ENCODE measurements at regions not wholly inside any gene's neighbourhood (a gene's known extent, or its start where the extent isn't known, plus 50 kb on each side); places are given as distances from the start of the nearest gene placed in this dataset.
"Not testable (repeated sequence)": the region's sequence is repeated elsewhere in the genome, so short reads cannot be mapped to it uniquely, and the experiment has no call there.

DNA sequence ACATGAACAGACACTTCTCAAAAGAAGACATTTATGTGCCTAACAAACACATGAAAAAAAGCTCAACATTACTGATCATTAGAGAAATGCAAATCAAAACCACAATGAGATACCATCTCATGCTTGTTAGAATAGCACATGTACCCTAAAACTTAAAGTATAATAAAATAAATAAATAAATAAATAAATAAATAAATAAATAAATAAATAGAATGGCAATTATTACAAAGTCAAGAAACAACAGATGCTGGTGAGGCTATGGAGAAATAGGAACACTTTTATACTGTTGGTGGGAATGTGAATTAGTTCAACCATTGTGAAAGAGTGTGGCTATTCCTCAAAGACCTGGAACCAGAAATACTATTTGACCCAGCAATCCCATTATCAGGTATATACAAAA, 970.6 kb downstream of the NR2F1-AS1 start:
- H3K4me3 Mint-ChIP-seq; H3K27me3 Mint-ChIP-seq; H3K4me1 Mint-ChIP-seq (ENCODE audit: low read depth); H3K9me3 Mint-ChIP-seq; H3K27ac Mint-ChIP-seq; H3K36me3 Mint-ChIP-seq (ENCODE audit: low read depth): not testable (repeated sequence)

DNA sequence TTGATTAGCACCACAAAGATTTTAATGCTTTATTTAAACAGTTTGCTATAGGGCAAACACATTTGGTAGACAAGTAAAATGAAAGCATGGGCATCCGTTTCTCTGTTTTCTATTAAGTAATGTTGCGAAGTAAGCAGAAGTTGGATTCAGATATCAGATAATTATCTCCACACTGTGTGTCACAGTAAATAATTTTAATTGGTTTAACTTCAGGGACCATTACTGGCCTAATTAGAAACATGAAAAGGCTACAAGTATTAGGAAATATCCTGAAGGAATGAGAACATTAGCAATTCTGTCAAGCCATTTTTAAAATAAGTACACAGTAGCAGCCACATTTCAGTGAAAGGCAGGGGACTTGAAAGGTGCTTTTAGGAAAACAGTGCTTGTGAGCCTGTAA, 975.4 kb downstream of the NR2F1-AS1 start:
- Mint-ChIP-seq H3K4me1 (ENCODE audit: low read depth) (no peaks in the 10 kb centered on the region), H3K4me3 (no peak overlapping the region), H3K9me3 (peaks cover 4% of the 10 kb centered on the region), H3K27ac (no peak overlapping the region), H3K27me3 (no peaks in the 10 kb centered on the region), H3K36me3 (ENCODE audit: low read depth) (no peaks in the 10 kb centered on the region)

DNA sequence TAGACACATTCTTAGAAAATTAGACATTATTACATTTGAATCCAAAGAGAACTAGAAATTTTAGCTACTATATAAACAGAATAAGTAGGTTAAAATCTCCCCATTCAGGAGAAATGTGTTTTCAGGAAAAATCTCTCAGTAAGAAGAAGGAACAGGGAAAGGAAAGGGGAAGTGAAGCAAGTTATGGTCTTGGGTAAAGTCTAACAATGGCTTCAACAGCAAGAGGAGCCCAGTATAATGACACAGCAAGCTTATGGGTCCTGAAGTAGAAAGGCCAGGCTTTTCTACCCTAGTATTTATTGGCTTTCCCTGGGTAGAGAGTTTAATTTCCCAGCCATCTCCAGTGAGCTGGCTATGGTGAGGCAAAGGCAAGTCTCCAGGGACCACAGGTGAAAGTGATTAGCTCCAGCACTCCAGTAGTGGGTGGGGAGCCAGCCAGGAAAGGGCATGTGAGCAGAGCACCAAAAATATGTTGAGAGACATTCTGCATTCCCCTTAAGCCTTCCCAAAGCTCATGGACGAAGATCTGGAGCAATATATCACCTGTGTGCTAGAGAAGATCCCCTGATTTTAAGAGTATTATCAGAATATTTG, 981.7 kb downstream of the NR2F1-AS1 start:
- H3K4me3 Mint-ChIP-seq: no peak overlapping the region

DNA sequence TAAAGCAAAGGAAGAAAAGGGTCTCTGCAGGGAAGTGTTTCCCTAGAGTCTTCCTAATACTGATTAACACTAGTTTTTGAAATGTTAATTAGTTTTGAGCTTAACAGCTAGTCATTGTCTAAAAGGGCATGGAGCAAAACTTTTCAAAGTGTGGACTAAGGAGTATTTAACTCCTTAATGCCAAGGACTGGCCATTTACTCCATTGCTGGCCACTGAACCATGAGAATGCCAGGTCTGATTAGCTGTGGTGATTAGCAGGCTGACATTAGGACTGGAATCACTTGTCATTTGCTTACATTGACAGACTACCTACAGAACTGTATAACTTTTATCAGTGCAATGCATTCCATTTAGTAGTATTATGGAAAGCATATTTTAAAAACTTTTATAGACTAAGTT, 987.0 kb downstream of the NR2F1-AS1 start:
- no peak overlapping the region for H3K27ac Mint-ChIP-seq
- no peak overlapping the region for H3K4me3 Mint-ChIP-seq
- peaks cover 8% of the 10 kb centered on the region for H3K9me3 Mint-ChIP-seq
- no peaks in the 10 kb centered on the region for H3K4me1 Mint-ChIP-seq (ENCODE audit: low read depth)
- H3K36me3 Mint-ChIP-seq (ENCODE audit: low read depth): no peaks in the 10 kb centered on the region
- no peaks in the 10 kb centered on the region for H3K27me3 Mint-ChIP-seq

More for the DNA sequence above, 981.7 kb downstream of the NR2F1-AS1 start:
- no peaks in the 10 kb centered on the region for H3K4me1 Mint-ChIP-seq (ENCODE audit: low read depth)
- H3K36me3 Mint-ChIP-seq (ENCODE audit: low read depth): no peaks in the 10 kb centered on the region
- H3K9me3 Mint-ChIP-seq: peaks cover 16% of the 10 kb centered on the region
- no peaks in the 10 kb centered on the region for H3K27me3 Mint-ChIP-seq
- H3K27ac Mint-ChIP-seq: no peak overlapping the region

DNA sequence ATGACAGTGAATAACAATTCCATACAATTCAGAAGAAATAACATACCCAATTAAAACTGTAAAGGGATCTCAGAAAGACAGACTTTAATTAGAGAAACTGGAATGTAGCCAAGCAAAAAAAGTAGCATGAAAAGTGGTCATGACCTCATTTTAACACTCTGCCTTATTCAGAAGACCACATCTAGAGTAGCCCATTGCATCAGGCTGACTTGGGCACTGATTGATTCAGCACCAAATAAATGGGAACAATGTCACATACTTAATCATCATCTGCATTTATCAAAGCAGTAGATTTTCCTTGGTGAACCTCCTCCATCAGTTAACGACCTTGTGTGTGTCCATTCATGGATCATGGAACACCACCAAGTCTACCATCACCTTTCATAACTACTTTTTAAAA, 992.1 kb downstream of the NR2F1-AS1 start:
- H3K27ac Mint-ChIP-seq: no peak overlapping the region
- no peaks in the 10 kb centered on the region for H3K4me1 Mint-ChIP-seq (ENCODE audit: low read depth)
- no peaks in the 10 kb centered on the region for H3K36me3 Mint-ChIP-seq (ENCODE audit: low read depth)
- H3K4me3 Mint-ChIP-seq: no peak overlapping the region
- H3K27me3 Mint-ChIP-seq: no peaks in the 10 kb centered on the region
- H3K9me3 Mint-ChIP-seq: peaks cover 3% of the 10 kb centered on the region

DNA sequence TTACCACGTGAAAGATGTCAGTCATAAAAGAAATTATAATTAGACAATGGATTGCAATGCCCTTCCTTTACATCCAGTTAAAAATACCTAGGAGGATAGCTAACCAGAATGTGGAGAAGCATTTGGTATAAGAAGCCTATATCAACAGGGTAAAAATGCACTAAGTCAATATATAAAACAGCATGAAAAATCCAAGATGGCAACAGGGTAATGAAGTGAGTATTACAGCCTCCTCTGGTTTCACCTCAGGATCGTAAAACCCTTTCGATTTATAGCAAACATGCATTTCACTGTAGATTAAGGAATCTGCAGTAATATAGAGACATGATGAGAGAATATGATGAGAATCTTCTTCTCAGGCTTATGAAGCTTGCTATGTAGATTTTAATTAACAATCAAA, 999.3 kb downstream of the NR2F1-AS1 start:
- Mint-ChIP-seq H3K36me3 (ENCODE audit: low read depth) (no peaks in the 10 kb centered on the region), H3K27ac (no peak overlapping the region), H3K4me1 (ENCODE audit: low read depth) (no peaks in the 10 kb centered on the region), H3K4me3 (no peak overlapping the region), H3K9me3 (peaks cover 6% of the 10 kb centered on the region), H3K27me3 (no peaks in the 10 kb centered on the region)

DNA sequence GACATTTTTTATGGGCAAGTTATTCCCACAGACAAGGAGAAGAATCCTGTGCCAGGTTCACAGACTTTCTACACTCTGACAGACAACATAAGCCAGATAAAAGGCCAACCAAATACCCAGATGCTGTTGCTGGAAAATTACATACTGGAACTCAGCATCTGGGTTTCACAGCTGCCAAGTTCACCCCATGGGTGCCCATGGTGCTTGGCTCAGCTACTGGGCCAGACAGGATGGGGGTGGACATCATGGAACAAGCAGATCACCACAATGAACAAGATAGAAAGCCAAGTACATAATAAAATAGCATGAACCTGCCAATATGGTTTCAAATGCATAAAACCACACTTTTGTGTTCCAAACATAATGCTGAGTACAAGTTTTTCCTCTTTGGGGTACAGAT, 999.8 kb downstream of the NR2F1-AS1 start:
- Mint-ChIP-seq H3K36me3 (ENCODE audit: low read depth) (no peaks in the 10 kb centered on the region), H3K4me3 (no peak overlapping the region), H3K9me3 (peaks cover 6% of the 10 kb centered on the region), H3K27ac (no peak overlapping the region), H3K27me3 (no peaks in the 10 kb centered on the region), H3K4me1 (ENCODE audit: low read depth) (no peaks in the 10 kb centered on the region)

DNA sequence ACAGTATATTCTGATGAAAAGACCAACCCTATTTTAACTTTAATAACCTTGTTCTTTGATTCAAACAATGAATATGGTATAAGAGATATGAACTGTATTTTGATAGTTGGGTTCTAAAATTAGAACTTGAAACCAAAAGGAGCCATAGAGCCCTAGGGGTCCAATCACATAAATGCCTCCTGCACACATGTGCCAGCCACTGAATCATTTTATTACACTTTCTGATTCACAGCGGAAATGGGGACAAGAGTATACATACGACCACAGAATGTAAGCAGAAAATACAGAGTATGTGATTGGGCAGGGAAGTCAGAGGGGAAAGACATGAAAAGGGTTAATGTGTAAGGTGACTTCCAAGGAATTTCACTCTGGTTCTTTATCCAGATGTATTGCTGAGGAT, 1000.2 kb downstream of the NR2F1-AS1 start:
- Mint-ChIP-seq H3K9me3 (peaks cover 6% of the 10 kb centered on the region), H3K4me1 (ENCODE audit: low read depth) (no peaks in the 10 kb centered on the region), H3K27ac (no peak overlapping the region), H3K27me3 (no peaks in the 10 kb centered on the region), H3K4me3 (no peak overlapping the region), H3K36me3 (ENCODE audit: low read depth) (no peaks in the 10 kb centered on the region)

DNA sequence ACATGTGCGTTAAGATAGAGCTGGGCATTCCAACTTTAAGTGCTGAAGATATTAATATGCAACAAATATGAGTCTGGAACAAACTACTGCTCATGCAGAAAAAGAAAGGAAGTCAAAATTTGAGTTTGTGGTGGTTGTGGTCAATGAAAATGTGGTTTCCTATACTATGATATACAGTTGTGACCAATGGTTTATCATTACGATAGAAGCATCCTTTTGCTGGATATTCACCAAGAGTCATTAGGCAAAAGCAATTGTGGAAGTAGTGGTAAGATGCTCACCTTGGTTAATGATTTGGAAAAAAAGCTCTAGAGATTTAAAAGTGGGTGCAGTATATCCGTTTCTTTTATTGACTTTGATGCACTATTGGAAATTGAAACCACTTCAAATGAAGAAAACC, 1007.0 kb downstream of the NR2F1-AS1 start:
- no peak overlapping the region for H3K4me3 Mint-ChIP-seq
- no peaks in the 10 kb centered on the region for H3K4me1 Mint-ChIP-seq (ENCODE audit: low read depth)
- H3K9me3 Mint-ChIP-seq: no peaks in the 10 kb centered on the region
- no peaks in the 10 kb centered on the region for H3K27me3 Mint-ChIP-seq
- no peaks in the 10 kb centered on the region for H3K36me3 Mint-ChIP-seq (ENCODE audit: low read depth)
- no peak overlapping the region for H3K27ac Mint-ChIP-seq

DNA sequence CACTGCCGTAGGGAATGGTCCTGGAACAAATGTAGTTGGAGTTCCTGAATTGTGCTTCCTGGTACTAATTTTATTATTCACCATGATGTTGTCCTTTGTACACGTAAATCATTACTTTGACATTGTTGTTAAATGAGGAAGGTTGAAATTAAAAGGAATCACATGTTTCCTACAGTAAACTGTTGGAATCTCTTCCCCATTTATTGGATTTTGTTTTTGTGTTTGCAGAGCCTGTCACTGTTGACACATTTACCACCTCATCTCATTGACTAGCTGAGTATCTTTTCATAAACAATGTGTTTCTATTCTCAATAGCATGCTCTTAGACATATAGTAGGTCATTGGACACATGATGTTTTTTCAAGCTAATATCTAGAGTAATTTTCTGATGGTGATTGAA, 1012.5 kb downstream of the NR2F1-AS1 start:
- Mint-ChIP-seq H3K4me1 (ENCODE audit: low read depth) (no peaks in the 10 kb centered on the region), H3K4me3 (no peak overlapping the region), H3K27ac (no peak overlapping the region), H3K9me3 (no peaks in the 10 kb centered on the region), H3K36me3 (ENCODE audit: low read depth) (no peaks in the 10 kb centered on the region), H3K27me3 (no peaks in the 10 kb centered on the region)

DNA sequence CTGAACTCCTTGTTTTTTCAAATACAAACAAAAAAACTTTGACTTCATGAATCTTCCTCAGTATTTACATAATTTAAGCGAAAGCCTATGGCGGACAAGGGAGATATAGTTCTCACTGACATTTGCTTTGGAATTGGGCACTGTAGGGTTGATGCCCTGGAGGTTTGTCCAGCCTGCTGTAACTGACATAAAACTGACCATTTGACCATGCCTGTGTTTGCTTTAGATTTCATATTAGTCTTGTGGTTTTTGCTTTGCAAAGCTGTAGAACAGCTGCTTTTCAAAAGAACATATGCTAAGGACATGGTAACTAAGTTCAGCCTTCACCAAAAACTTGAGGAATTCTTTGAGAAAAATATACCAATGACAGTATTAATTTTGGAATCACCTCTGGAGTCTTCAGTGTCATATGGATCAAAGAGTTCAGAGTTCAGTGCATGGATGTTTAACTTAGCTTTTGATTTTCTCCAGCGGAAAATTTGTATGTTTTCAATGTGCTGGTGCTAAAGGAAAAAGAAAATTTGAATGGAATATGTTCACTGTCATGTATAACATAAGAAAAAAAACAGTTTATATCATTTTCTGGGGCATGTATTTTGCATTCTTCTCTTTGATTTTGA, 1013.1 kb downstream of the NR2F1-AS1 start:
- Mint-ChIP-seq H3K27ac (no peak overlapping the region), H3K4me3 (no peak overlapping the region), H3K27me3 (no peaks in the 10 kb centered on the region), H3K4me1 (ENCODE audit: low read depth) (no peaks in the 10 kb centered on the region), H3K36me3 (ENCODE audit: low read depth) (no peaks in the 10 kb centered on the region), H3K9me3 (no peaks in the 10 kb centered on the region)

DNA sequence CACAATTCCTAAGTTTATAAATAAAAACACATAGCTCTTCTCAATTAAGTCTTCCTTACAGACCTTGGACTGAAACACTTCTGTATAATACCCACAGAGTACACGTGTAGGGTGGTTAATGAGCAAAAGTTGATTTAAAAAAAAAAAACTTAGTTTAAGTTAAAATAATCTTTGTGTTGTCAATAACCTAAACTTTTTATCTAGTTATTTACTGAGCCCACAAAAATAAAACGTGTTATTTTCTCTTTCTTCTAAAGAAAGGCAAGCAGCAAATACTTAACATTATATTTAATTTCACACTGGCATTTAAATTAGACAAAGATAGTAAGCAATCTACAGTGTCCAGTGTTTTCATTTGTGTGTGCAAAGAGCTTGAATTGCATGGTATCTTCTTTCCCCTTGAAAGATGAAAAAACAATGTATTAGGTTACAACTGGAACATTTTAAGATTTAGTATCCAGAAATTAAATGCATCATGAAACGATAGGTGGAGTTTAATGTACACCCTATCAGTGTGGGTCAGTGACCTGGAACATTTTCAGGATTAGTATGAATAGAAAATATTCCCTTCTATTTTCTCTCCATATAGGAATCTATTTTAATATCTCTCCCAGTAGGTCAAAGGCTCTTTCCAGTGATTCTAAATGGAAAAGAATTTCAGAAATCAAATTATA, 1014.8 kb downstream of the NR2F1-AS1 start:
- no peak overlapping the region for H3K27ac Mint-ChIP-seq
- H3K27me3 Mint-ChIP-seq: no peaks in the 10 kb centered on the region
- no peaks in the 10 kb centered on the region for H3K9me3 Mint-ChIP-seq
- no peaks in the 10 kb centered on the region for H3K36me3 Mint-ChIP-seq (ENCODE audit: low read depth)
- no peak overlapping the region for H3K4me3 Mint-ChIP-seq
- H3K4me1 Mint-ChIP-seq (ENCODE audit: low read depth): no peaks in the 10 kb centered on the region

DNA sequence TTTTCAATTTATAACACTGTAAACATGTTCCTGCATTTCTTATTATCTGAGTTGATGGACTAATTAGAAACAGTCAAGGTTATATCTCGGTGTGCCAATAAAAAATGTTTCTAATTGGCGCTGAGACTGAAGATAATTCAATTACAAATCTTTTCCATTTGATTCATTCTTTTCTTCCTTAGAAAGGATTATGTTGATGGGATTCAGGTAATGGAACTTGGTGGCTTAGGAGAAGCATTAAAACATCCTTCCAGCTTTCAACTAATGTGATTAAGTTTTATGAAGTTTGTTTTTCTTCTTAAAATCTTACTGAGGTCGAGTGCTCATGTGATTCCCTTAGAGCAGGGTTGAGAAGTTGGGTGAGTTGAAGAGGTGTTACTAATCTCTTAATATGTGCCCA, 1015.3 kb downstream of the NR2F1-AS1 start:
- Mint-ChIP-seq H3K36me3 (ENCODE audit: low read depth) (no peaks in the 10 kb centered on the region), H3K4me3 (no peak overlapping the region), H3K4me1 (ENCODE audit: low read depth) (no peaks in the 10 kb centered on the region), H3K27ac (no peak overlapping the region), H3K9me3 (no peaks in the 10 kb centered on the region), H3K27me3 (no peaks in the 10 kb centered on the region)

DNA sequence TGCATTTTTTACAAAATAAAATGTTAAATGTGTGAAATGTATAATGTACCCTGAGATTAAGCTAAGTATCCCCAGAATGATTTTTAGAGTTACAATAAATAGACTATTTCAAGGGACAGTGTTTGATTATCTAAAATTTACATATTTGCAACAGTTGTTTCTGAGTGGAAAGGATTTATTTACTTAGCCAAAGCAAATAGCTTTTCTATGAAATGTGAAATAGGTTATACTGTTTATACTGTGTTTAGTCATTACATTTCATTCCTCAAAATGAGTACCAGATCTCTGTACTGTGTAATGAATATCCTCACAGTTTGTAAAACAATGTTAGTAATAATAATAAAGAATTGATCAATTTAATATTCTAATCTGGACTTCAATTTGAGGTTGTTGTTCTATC, 1019.0 kb downstream of the NR2F1-AS1 start:
- H3K27ac Mint-ChIP-seq: no peak overlapping the region
- no peaks in the 10 kb centered on the region for H3K4me1 Mint-ChIP-seq (ENCODE audit: low read depth)
- no peaks in the 10 kb centered on the region for H3K9me3 Mint-ChIP-seq
- H3K4me3 Mint-ChIP-seq: no peak overlapping the region
- H3K36me3 Mint-ChIP-seq (ENCODE audit: low read depth): no peaks in the 10 kb centered on the region
- H3K27me3 Mint-ChIP-seq: no peaks in the 10 kb centered on the region

DNA sequence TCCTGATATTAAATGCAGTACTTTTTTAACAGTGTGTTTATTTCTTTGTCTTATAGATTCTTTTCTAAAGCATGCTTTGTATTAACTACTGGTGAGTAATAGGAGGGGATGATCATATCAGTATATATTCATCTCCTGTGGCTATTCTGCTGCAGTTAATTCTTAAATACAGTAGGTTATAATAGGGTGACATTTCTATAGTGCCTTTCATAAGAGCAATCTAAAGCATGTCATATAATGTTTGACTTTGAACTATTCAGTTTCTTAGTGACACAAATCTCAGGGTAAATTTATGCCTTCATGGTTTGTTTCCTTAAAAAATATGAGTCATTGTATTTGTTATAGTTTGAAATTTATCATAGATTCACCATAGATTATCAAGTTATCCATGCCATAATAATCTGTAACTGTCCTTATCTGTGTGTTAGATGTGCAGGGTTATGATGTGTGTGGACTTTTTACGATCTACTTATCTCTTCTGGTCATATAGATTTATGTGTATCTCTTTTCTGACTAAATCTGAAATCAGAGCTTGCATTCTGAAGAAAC, 1019.5 kb downstream of the NR2F1-AS1 start:
- H3K36me3 Mint-ChIP-seq (ENCODE audit: low read depth): no peaks in the 10 kb centered on the region
- no peaks in the 10 kb centered on the region for H3K4me1 Mint-ChIP-seq (ENCODE audit: low read depth)
- H3K4me3 Mint-ChIP-seq: no peak overlapping the region
- H3K9me3 Mint-ChIP-seq: no peaks in the 10 kb centered on the region
- H3K27me3 Mint-ChIP-seq: no peaks in the 10 kb centered on the region
- H3K27ac Mint-ChIP-seq: no peak overlapping the region

Data from stimulated activated naive CD8-positive, alpha-beta T cell treated with anti-CD3 and anti-CD28 coated beads, Interleukin-15, Interleukin-2, amounts not matched to agents 100 ng/mL and 50 ng/mL, for 24 hours (primary cell).